ENCODE measurements at regions not wholly inside any gene's neighbourhood (a gene's known extent, or its start where the extent isn't known, plus 50 kb on each side); places are given as distances from the start of the nearest gene placed in this dataset.

DNA sequence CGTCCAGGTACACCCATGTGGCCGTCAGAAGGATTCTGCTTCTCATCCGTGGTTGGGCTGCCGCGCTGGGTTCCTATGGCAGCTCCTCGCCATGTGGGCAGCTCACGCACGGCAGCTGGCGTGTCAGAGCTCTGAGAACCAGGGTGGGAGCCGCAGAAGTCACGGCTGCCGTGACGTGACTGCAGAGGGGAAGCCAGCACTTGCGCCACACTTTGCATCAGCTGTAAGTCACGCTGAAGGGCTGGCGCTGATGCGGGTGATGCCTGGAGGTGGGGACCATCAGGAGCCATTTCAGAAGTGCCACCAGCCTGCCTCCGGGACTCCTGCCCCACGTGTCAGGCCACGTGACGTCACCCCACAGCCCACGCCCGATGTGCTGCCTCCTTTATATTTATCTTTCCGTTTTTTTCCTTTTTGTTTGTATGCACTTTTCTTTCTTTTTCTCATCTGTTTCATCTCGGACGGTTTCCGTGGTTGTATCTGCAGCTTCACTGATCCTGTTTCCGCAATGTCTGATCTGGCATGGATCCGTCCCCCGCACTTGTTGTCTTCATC, 133.2 kb downstream of the IGLL1 start:
- no peak for TF ChIP-seq POLR2A (IDR thresholded peaks at IDR 0.05; ENCODE audit: borderline replicate concordance, extremely low read depth, insufficient read depth, insufficient read length)
- no peak for TF ChIP-seq EZH2phosphoT487 (IDR thresholded peaks at IDR 0.05; ENCODE audit: borderline replicate concordance)
- TF ChIP-seq CTCF (IDR thresholded peaks at IDR 0.05 in 2 of 3, conservative IDR thresholded peaks at IDR 0.05 in 1 of 3; ENCODE audit: borderline replicate concordance in 1 of 3, insufficient read depth in 1 of 3, low read depth in 2 of 3, low read length in 2 of 3), result no peak
- TF ChIP-seq ZNF274 (IDR thresholded peaks at IDR 0.05; ENCODE audit: low read depth, low read length), result no peak
- TF ChIP-seq RAD21 (IDR thresholded peaks at IDR 0.05; ENCODE audit: low read depth), result no peak
